HCT116 (cell line): ENCODE measurements at regions not wholly inside any gene's neighbourhood (a gene's known extent, or its start where the extent isn't known, plus 50 kb on each side); places are given as distances from the start of the nearest gene placed in this dataset.

Experiments
- ATAC-seq: fragments of 200-7000 bp; cut with Tn5 transposase; 2 replicates; pipeline ENCODE4 v1.9.1; 2020; ENCODE audit warnings: mild to moderate bottlenecking, moderate library complexity
- BruUV-seq: library from RNA; stranded (reverse); fragments of 400-500 nt; replicated peaks from 2 replicates; lab custom pipeline; 2021; lab: Mats Ljungman, UMichigan
- CTCF ChIA-PET: fragments of 300-600 bp; sonication (Branson Sonifier 250); formaldehyde crosslinking; loops from one replicate; lab custom pipeline; 2021; ENCODE audit warnings: antibody characterized with exemption; lab: Charles Lee
- POLR2A ChIA-PET: fragments of 300-600, 350-600 bp; sonication (Branson Sonifier 250); formaldehyde crosslinking; loops from one replicate; lab custom pipeline; 2021; ENCODE audit warnings: antibody characterized with exemption; lab: Charles Lee
- RAD21 ChIA-PET, 2 experiments: fragments of 300-600 bp; sonication (Branson Sonifier 250); formaldehyde crosslinking; loops; one replicate each; lab custom pipeline; 2023; ENCODE audit warnings: low total read pairs in 2 of 2; ENCODE audit not compliant: uncharacterized antibody in 2 of 2, unreplicated experiment in 2 of 2, low non-redundant PET in 1 of 2; lab: Charles Lee
- DNase-seq: peaks from one replicate; pipeline ENCODE4 v3.0.0-alpha.2; 2010; ENCODE audit warnings: low read depth, low spot score
- H2AFZ ChIP-seq: fragments of 200-600 bp; shearing (Covaris generic), sonication (generic); 2 replicates; pipeline ENCODE4 v1.6.1; 2017; ENCODE audit warnings: low read depth, mixed run types, mixed read lengths, antibody characterized with exemption, low read length; ENCODE audit not compliant: poor library complexity, severe bottlenecking
- H3K27ac ChIP-seq: 2 replicates; pipeline ENCODE4 v1.5.1; 2012; ENCODE audit warnings: low read depth, low read length
- H3K27me3 ChIP-seq: fragments of 200-600 bp; sonication (generic); 2 replicates; pipeline ENCODE4 v1.6.1; 2016; ENCODE audit warnings: mixed run types, low read length, mixed read lengths; ENCODE audit not compliant: insufficient read depth
- H3K36me3 ChIP-seq, 2 experiments: fragments of 200-500 bp in 1 of 2; fragments of 200-600 bp in 1 of 2; sonication (Bioruptor generic) in 1 of 2; sonication (generic) in 1 of 2; 2 replicates each; pipeline versions ENCODE4 v1.5.1 to v1.6.1; 2014 to 2016; ENCODE audit warnings: low read length in 2 of 2, inconsistent platforms in 1 of 2, mixed read lengths in 1 of 2, mixed run types in 1 of 2; ENCODE audit not compliant: insufficient read depth in 2 of 2, control insufficient read depth in 1 of 2
- H3K4me1 ChIP-seq, 2 experiments: fragments of 200-600 bp in 1 of 2; sonication (generic) in 1 of 2; 2 replicates each; pipeline versions ENCODE4 v1.5.1 to v1.6.1; 2012 to 2017; ENCODE audit warnings: low read length in 2 of 2, inconsistent platforms in 1 of 2, mild to moderate bottlenecking in 1 of 2, mixed read lengths in 1 of 2, mixed run types in 1 of 2, moderate library complexity in 1 of 2; ENCODE audit not compliant: insufficient read depth in 2 of 2, control insufficient read depth in 1 of 2
- H3K4me2 ChIP-seq: fragments of 200-600 bp; sonication (generic); 2 replicates; pipeline ENCODE4 v1.6.1; 2017; ENCODE audit warnings: mixed run types, low read length, mixed read lengths
- H3K4me3 ChIP-seq, 2 experiments: fragments of 200-600 bp in 1 of 2; sonication (generic) in 1 of 2; replicated peaks in 1 of 2; 2 replicates each; pipeline ENCODE4 v1.5.1; 2011 to 2016; ENCODE audit warnings: low read length in 2 of 2, control low read depth in 1 of 2, low read depth in 1 of 2, mild to moderate bottlenecking in 1 of 2, mixed read lengths in 1 of 2, mixed run types in 1 of 2
- H3K79me2 ChIP-seq: fragments of 200-600 bp; sonication (generic); 2 replicates; pipeline ENCODE4 v1.6.1; 2017; ENCODE audit warnings: mild to moderate bottlenecking, mixed run types, low read length, moderate library complexity, mixed read lengths; ENCODE audit not compliant: insufficient read depth
- H3K9ac ChIP-seq: fragments of 200-600 bp; sonication (generic); 2 replicates; pipeline ENCODE4 v1.6.1; 2016; ENCODE audit warnings: low read length, mixed read lengths
- H3K9me2 ChIP-seq: fragments of 200-600 bp; sonication (generic), shearing (Covaris generic); 2 replicates; pipeline ENCODE4 v1.6.1; 2017; ENCODE audit warnings: mixed run types, mild to moderate bottlenecking, moderate library complexity; ENCODE audit not compliant: insufficient read depth
- H3K9me3 ChIP-seq, 2 experiments: fragments of 200-500 bp in 1 of 2; fragments of 200-600 bp in 1 of 2; sonication (Bioruptor generic) in 1 of 2; sonication (generic) in 1 of 2; 2 replicates each; pipeline ENCODE4 v1.6.1; 2014 to 2017; ENCODE audit warnings: low read length in 2 of 2, mixed read lengths in 2 of 2, inconsistent platforms in 1 of 2, low read depth in 1 of 2, mild to moderate bottlenecking in 1 of 2, mixed run types in 1 of 2, moderate library complexity in 1 of 2; ENCODE audit not compliant: control insufficient read depth in 1 of 2, insufficient read depth in 1 of 2
- H4K20me1 ChIP-seq: fragments of 200-600 bp; sonication (generic), shearing (Covaris generic); 2 replicates; pipeline ENCODE4 v1.6.1; 2017; ENCODE audit warnings: mixed run types, mild to moderate bottlenecking, moderate library complexity; ENCODE audit not compliant: insufficient read depth
- CEBPB ChIP-seq: IDR thresholded peaks from 2 replicates; pipeline ENCODE4 v1.6.1; 2012; ENCODE audit warnings: low read depth
- ELF1 ChIP-seq: IDR thresholded peaks from 2 replicates; pipeline ENCODE4 v1.6.1; 2012; ENCODE audit warnings: low read depth, borderline replicate concordance
- EZH2 ChIP-seq: fragments of 200-600 bp; sonication (generic); IDR thresholded peaks from 2 replicates; pipeline ENCODE4 v1.6.1; 2017; ENCODE audit warnings: antibody characterized with exemption, mixed run types
- JUND ChIP-seq: IDR thresholded peaks from 2 replicates; pipeline ENCODE4 v1.6.1; 2012
- POLR2A ChIP-seq: IDR thresholded peaks from 2 replicates; pipeline ENCODE4 v1.7.0; 2011; ENCODE audit warnings: borderline replicate concordance; ENCODE audit not compliant: insufficient read depth, insufficient read length; ENCODE audit errors: extremely low read depth
- SIN3A ChIP-seq: IDR thresholded peaks from 2 replicates; pipeline ENCODE4 v1.6.1; 2012; ENCODE audit warnings: low read depth
- SP1 ChIP-seq: IDR thresholded peaks from 2 replicates; pipeline ENCODE4 v1.6.1; 2012; ENCODE audit warnings: low read depth
- TCF7L2 ChIP-seq: IDR thresholded peaks from 2 replicates; pipeline ENCODE4 v1.7.0; 2011; ENCODE audit warnings: borderline replicate concordance, inconsistent platforms; ENCODE audit not compliant: insufficient read depth, insufficient read length; ENCODE audit errors: extremely low read depth
- YY1 ChIP-seq: IDR thresholded peaks from 2 replicates; pipeline ENCODE4 v1.6.1; 2011; ENCODE audit warnings: low read length, low read depth, moderate library complexity, mild to moderate bottlenecking; ENCODE audit not compliant: insufficient replicate concordance; ENCODE audit errors: extremely low read depth
- ZFX ChIP-seq: fragments of 450-650 bp; IDR thresholded peaks from 2 replicates; pipeline ENCODE4 v1.6.1; 2017
- ZNF274 ChIP-seq: fragments of 200-500 bp; sonication (Bioruptor generic); IDR thresholded peaks from 2 replicates; pipeline ENCODE4 v1.6.1; 2014; ENCODE audit warnings: mild to moderate bottlenecking, low read depth, low read length, inconsistent platforms
- intact Hi-C: fragments of 100-400 bp; cut with micrococcal nuclease; formaldehyde crosslinking; loops from 2 replicates; pipeline ENCODE4 v1.10.0; 2022
- TF ChIP-seq, protein P1 (sequence below): IDR thresholded peaks from 2 replicates; pipeline ENCODE4 v1.6.1; 2012
- TF ChIP-seq, protein P2 (sequence below), 3 experiments: fragments of 200-600 bp in 1 of 3; sonication (generic) in 1 of 3; IDR thresholded peaks in 2 of 3; conservative IDR thresholded peaks in 1 of 3; 2 replicates each; pipeline ENCODE4 v1.5.1; 2012 to 2017; ENCODE audit warnings: low read depth in 2 of 3, low read length in 2 of 3, antibody characterized with exemption in 1 of 3, borderline replicate concordance in 1 of 3, control low read depth in 1 of 3, mild to moderate bottlenecking in 1 of 3, mixed read lengths in 1 of 3, mixed run types in 1 of 3, moderate library complexity in 1 of 3; ENCODE audit not compliant: insufficient read depth in 1 of 3

DNA sequence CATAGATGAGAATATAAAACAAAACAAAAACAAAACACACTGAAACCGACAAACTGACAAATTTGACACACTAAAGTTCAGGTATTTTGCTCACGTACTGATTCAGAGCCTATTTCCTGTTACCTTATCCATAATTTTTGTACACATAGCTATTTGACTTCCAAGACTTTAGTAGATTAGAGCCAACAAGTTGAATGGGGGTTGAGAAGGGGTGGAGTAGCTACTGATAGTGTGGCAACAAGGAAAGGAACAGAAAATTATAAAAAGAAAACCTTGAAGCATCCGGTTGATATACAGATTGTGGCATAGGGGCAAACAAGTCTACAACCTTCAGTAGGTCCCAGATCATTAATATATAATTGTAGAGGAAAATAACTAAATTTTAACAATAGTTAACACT is 92.3 kb upstream of the RASGEF1B start:
- intact Hi-C loops, result no loop called here
- no peaks in the 10 kb centered on the region for H3K4me1 ChIP-seq
- no peaks in the 10 kb centered on the region for H4K20me1 ChIP-seq
- H2AFZ ChIP-seq, result no peak overlapping the region
- no peak for TF ChIP-seq POLR2A
- TF ChIP-seq, protein P1, sequence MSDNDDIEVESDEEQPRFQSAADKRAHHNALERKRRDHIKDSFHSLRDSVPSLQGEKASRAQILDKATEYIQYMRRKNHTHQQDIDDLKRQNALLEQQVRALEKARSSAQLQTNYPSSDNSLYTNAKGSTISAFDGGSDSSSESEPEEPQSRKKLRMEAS, result no peak
- TF ChIP-seq ZNF274, result no peak
- no peak for TF ChIP-seq JUND
- TF ChIP-seq, protein P2, sequence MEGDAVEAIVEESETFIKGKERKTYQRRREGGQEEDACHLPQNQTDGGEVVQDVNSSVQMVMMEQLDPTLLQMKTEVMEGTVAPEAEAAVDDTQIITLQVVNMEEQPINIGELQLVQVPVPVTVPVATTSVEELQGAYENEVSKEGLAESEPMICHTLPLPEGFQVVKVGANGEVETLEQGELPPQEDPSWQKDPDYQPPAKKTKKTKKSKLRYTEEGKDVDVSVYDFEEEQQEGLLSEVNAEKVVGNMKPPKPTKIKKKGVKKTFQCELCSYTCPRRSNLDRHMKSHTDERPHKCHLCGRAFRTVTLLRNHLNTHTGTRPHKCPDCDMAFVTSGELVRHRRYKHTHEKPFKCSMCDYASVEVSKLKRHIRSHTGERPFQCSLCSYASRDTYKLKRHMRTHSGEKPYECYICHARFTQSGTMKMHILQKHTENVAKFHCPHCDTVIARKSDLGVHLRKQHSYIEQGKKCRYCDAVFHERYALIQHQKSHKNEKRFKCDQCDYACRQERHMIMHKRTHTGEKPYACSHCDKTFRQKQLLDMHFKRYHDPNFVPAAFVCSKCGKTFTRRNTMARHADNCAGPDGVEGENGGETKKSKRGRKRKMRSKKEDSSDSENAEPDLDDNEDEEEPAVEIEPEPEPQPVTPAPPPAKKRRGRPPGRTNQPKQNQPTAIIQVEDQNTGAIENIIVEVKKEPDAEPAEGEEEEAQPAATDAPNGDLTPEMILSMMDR (IDR thresholded peaks at IDR 0.05 in 2 of 3, conservative IDR thresholded peaks at IDR 0.05 in 1 of 3; ENCODE audit: borderline replicate concordance in 1 of 3, insufficient read depth in 1 of 3, low read depth in 2 of 3, low read length in 2 of 3), result no peak
- no peak for TF ChIP-seq SIN3A
- TF ChIP-seq ELF1, result no peak
- no peak for TF ChIP-seq TCF7L2
- no peak for TF ChIP-seq ZFX
- TF ChIP-seq, all 23 proteins: peak for 0
- H3K27ac ChIP-seq, result no peak overlapping the region
- no peak for ATAC-seq
- RAD21 ChIA-PET, result no interaction called here
- no peak overlapping the region for H3K4me3 ChIP-seq
- DNase-seq, result no peak
- no peak overlapping the region for H3K9ac ChIP-seq
- no TSS peak for BruUV-seq
- no peaks in the 10 kb centered on the region for H3K79me2 ChIP-seq
- CTCF ChIA-PET, result no interaction called here
- no peaks in the 10 kb centered on the region for H3K36me3 ChIP-seq
- no peaks in the 10 kb centered on the region for H3K9me2 ChIP-seq
- POLR2A ChIA-PET, result no interaction called here
- no peaks in the 10 kb centered on the region; the same call in 1 of the 2 replicates for H3K27me3 ChIP-seq
- H3K9me3 ChIP-seq, result no peaks in the 10 kb centered on the region
- H3K4me2 ChIP-seq, result no peak overlapping the region

DNA sequence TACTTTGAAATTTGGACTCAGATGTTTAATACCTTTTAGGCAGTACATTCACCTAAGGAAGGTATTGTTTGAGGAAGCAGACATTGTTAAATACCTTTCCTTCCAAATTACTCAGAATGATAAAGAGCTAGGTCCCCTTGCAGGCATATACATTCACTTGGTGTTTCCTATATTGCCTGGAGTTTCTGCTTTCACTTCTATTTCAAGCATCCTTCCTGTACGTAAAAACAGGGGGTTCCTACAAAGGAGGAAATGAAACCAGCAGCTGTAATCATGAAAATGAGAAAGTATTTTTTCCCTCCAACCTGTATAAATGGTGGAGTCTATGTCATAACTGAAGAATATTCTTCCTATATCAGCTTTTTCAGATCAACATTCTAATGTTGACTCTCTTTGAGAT is 90.4 kb upstream of the RASGEF1B start:
- no peaks in the 10 kb centered on the region for H3K4me1 ChIP-seq
- no peaks in the 10 kb centered on the region for H3K9me3 ChIP-seq
- H4K20me1 ChIP-seq, result no peaks in the 10 kb centered on the region
- no peaks in the 10 kb centered on the region for H3K9me2 ChIP-seq
- intact Hi-C loops, result no loop called here
- ATAC-seq (no peak), DNase-seq (no peak)
- no peaks in the 10 kb centered on the region for H3K36me3 ChIP-seq
- TF ChIP-seq EZH2, result no peak
- TF ChIP-seq ELF1, result no peak
- no peak for TF ChIP-seq JUND
- no peak for TF ChIP-seq CEBPB
- no peak for TF ChIP-seq SP1
- TF ChIP-seq YY1, result no peak
- TF ChIP-seq, all 23 proteins: peak for 0
- H3K9ac ChIP-seq, result no peak overlapping the region
- CTCF ChIA-PET, result no interaction called here
- no TSS peak for BruUV-seq
- POLR2A ChIA-PET, result no interaction called here
- H3K4me3 ChIP-seq, result no peak overlapping the region
- H3K79me2 ChIP-seq, result no peaks in the 10 kb centered on the region
- RAD21 ChIA-PET, result no interaction called here
- H3K27me3 ChIP-seq, result peaks cover 5% of the 10 kb centered on the region; the same call in 1 of the 2 replicates
- H3K27ac ChIP-seq, result no peak overlapping the region
- H3K4me2 ChIP-seq, result no peak overlapping the region
- H2AFZ ChIP-seq, result no peak overlapping the region
